GM12878 (cell line): ENCODE measurements at regions not wholly inside any gene's neighbourhood (a gene's known extent, or its start where the extent isn't known, plus 50 kb on each side); places are given as distances from the start of the nearest gene placed in this dataset.

ENCODE experiments used
- BMI1 ChIP-seq: fragments of 450-650 bp; IDR thresholded peaks from 2 replicates; pipeline ENCODE4 v1.6.1; 2016; ENCODE audit warnings: mild to moderate bottlenecking, moderate library complexity, borderline replicate concordance
- BRCA1 ChIP-seq: IDR thresholded peaks from 2 replicates; pipeline ENCODE4 v1.6.1; 2011; ENCODE audit warnings: low read depth, low read length, improper control_type of control experiment
- CEBPB ChIP-seq, 2 experiments: fragments of 150-350 bp in 1 of 2; IDR thresholded peaks; 2 replicates each; pipeline ENCODE4 v1.6.1; 2012 to 2014; ENCODE audit warnings: low read depth in 2 of 2, low read length in 2 of 2, borderline replicate concordance in 1 of 2, inconsistent platforms in 1 of 2
- EZH2 ChIP-seq: IDR thresholded peaks from 2 replicates; pipeline ENCODE4 v1.6.1; 2012; ENCODE audit warnings: low read depth, mild to moderate bottlenecking, control low read depth, inconsistent platforms, low read length, borderline replicate concordance; ENCODE audit not compliant: control insufficient read depth
- IKZF1 ChIP-seq: fragments of 450-650 bp; conservative IDR thresholded peaks from 2 replicates; pipeline ENCODE4 v1.6.1; 2017; ENCODE audit warnings: antibody characterized with exemption, mild to moderate bottlenecking
- JUND ChIP-seq: IDR thresholded peaks from 2 replicates; pipeline ENCODE4 v1.6.1; 2012; ENCODE audit warnings: low read depth, mild to moderate bottlenecking, low read length, improper control_type of control experiment, moderate library complexity
- MYB ChIP-seq: fragments of 150-350 bp; IDR thresholded peaks from 2 replicates; pipeline ENCODE4 v1.6.1; 2014; ENCODE audit warnings: mild to moderate bottlenecking, low read depth, low read length, borderline replicate concordance
- POLR2A ChIP-seq: IDR thresholded peaks from 2 replicates; pipeline ENCODE4 v1.6.1; 2011; ENCODE audit warnings: low read depth, mild to moderate bottlenecking, low read length
- POLR2AphosphoS5 ChIP-seq: IDR thresholded peaks from 2 replicates; pipeline ENCODE4 v1.6.1; 2011; ENCODE audit warnings: mild to moderate bottlenecking, low read length, inconsistent platforms
- ZNF274 ChIP-seq: IDR thresholded peaks from one replicate; pipeline ENCODE4 v1.8.0; 2011; ENCODE audit not compliant: insufficient read length, insufficient read depth
- TF ChIP-seq, protein P1 (sequence below), 3 experiments: IDR thresholded peaks in 2 of 3; conservative IDR thresholded peaks in 1 of 3; 2 replicates each; pipeline ENCODE4 v1.5.1; 2011; ENCODE audit warnings: low read depth in 3 of 3, low read length in 3 of 3, mild to moderate bottlenecking in 3 of 3, control low read depth in 2 of 3, moderate library complexity in 2 of 3, inconsistent platforms in 1 of 3, mixed read lengths in 1 of 3; ENCODE audit not compliant: control insufficient read depth in 2 of 3, insufficient read depth in 1 of 3; ENCODE audit errors: extremely low read depth in 1 of 3
- TF ChIP-seq, protein P2 (sequence below): IDR thresholded peaks from 2 replicates; pipeline ENCODE4 v1.6.1; 2012; ENCODE audit warnings: mild to moderate bottlenecking, low read depth, low read length
- TF ChIP-seq, protein P3 (sequence below): IDR thresholded peaks from 2 replicates; pipeline ENCODE4 v1.6.1; 2012; ENCODE audit warnings: low read length, inconsistent platforms

DNA sequence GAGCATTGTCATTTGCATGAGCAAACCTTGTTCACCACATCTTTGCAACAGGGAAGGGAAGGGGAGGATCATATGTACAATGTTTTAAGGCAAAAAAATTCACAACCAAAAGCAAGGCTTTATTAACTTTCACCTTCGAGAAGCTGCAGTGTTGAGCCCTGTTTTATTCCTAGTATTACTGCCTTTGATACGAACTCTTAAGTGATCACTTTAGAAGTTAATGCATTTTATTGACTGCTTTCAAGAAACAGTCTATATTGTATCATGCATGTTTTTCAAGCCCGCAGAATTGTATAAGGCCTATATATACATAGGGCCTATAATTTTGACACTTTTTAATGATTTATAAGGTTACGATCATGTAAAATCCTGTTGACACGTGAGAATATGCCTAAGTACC lies 117.5 kb upstream of the VPREB1 start:
- TF ChIP-seq IKZF1 (no peak), ZNF274 (no peak), JUND (no peak), POLR2A (no peak), BMI1 (no peak), CEBPB (IDR thresholded peaks at IDR 0.05; ENCODE audit: borderline replicate concordance in 1 of 2, low read depth in 2 of 2, low read length in 2 of 2) (no peak), BRCA1 (no peak), MYB (no peak), EZH2 (no peak), POLR2AphosphoS5 (no peak)
- TF ChIP-seq, protein P1, sequence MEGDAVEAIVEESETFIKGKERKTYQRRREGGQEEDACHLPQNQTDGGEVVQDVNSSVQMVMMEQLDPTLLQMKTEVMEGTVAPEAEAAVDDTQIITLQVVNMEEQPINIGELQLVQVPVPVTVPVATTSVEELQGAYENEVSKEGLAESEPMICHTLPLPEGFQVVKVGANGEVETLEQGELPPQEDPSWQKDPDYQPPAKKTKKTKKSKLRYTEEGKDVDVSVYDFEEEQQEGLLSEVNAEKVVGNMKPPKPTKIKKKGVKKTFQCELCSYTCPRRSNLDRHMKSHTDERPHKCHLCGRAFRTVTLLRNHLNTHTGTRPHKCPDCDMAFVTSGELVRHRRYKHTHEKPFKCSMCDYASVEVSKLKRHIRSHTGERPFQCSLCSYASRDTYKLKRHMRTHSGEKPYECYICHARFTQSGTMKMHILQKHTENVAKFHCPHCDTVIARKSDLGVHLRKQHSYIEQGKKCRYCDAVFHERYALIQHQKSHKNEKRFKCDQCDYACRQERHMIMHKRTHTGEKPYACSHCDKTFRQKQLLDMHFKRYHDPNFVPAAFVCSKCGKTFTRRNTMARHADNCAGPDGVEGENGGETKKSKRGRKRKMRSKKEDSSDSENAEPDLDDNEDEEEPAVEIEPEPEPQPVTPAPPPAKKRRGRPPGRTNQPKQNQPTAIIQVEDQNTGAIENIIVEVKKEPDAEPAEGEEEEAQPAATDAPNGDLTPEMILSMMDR (IDR thresholded peaks at IDR 0.05 in 2 of 3, conservative IDR thresholded peaks at IDR 0.05 in 1 of 3; ENCODE audit: control insufficient read depth in 2 of 3, extremely low read depth in 1 of 3, insufficient read depth in 1 of 3, low read depth in 3 of 3, low read length in 3 of 3) = no peak
- TF ChIP-seq, protein P2, sequence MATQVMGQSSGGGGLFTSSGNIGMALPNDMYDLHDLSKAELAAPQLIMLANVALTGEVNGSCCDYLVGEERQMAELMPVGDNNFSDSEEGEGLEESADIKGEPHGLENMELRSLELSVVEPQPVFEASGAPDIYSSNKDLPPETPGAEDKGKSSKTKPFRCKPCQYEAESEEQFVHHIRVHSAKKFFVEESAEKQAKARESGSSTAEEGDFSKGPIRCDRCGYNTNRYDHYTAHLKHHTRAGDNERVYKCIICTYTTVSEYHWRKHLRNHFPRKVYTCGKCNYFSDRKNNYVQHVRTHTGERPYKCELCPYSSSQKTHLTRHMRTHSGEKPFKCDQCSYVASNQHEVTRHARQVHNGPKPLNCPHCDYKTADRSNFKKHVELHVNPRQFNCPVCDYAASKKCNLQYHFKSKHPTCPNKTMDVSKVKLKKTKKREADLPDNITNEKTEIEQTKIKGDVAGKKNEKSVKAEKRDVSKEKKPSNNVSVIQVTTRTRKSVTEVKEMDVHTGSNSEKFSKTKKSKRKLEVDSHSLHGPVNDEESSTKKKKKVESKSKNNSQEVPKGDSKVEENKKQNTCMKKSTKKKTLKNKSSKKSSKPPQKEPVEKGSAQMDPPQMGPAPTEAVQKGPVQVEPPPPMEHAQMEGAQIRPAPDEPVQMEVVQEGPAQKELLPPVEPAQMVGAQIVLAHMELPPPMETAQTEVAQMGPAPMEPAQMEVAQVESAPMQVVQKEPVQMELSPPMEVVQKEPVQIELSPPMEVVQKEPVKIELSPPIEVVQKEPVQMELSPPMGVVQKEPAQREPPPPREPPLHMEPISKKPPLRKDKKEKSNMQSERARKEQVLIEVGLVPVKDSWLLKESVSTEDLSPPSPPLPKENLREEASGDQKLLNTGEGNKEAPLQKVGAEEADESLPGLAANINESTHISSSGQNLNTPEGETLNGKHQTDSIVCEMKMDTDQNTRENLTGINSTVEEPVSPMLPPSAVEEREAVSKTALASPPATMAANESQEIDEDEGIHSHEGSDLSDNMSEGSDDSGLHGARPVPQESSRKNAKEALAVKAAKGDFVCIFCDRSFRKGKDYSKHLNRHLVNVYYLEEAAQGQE = no peak
- TF ChIP-seq, protein P3, sequence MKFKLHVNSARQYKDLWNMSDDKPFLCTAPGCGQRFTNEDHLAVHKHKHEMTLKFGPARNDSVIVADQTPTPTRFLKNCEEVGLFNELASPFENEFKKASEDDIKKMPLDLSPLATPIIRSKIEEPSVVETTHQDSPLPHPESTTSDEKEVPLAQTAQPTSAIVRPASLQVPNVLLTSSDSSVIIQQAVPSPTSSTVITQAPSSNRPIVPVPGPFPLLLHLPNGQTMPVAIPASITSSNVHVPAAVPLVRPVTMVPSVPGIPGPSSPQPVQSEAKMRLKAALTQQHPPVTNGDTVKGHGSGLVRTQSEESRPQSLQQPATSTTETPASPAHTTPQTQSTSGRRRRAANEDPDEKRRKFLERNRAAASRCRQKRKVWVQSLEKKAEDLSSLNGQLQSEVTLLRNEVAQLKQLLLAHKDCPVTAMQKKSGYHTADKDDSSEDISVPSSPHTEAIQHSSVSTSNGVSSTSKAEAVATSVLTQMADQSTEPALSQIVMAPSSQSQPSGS = no peak
